CD4-positive, alpha-beta T cell treated with Interleukin-10 for 1 hour (primary cell): ENCODE measurements at regions not wholly inside any gene's neighbourhood (a gene's known extent, or its start where the extent isn't known, plus 50 kb on each side); places are given as distances from the start of the nearest gene placed in this dataset.
A peak's percentile ranks its signal among the peaks of the same experiment; 100 is the strongest.
"Not testable (repeated sequence)": the region's sequence is repeated elsewhere in the genome, so short reads cannot be mapped to it uniquely, and the experiment has no call there.

Source experiments
- DNase-seq: peaks from one replicate; pipeline ENCODE4 v3.0.0-alpha.2; 2020

DNA sequence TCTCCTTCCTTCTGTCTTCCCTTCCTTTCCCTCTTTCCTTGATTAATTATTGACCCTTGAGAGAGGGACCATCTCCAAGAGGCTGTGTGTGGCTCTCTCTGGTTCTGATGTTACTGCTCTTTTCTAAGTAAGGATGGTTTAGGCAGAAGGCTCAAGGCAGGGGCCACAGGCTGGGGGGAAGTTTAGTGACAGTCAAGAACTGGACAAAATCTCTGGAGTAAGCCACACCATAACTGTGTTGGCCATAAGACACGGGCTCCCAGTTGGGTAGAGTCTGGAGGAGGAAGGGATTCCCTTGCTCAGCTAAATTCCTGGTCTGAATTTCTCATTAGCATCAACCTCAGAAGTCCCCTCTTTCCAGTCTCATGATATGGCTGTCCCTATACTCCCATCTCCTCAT lies 74.7 kb downstream of the BUD13 start:
- DNase-seq, result no peak

DNA sequence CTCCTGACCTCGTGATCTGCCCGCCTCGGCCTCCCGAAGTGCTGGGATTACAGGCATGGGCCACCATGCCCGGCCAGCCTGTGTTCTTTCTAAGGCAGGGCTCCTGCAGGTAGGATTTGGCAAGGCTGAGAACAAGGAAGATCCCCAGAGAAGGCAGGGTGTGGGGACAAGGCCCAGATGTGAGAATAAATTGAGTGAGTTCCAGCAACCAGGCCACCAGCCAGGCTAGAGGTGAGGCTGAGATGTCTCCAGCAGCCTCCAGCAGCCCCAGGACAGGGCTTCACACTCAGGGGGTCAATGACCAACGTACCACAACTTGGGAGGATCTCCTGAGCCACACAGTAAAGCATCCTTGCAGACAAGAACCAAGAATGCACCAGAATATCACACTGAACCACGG lies 75.1 kb downstream of the BUD13 start:
- DNase-seq, result no peak

DNA sequence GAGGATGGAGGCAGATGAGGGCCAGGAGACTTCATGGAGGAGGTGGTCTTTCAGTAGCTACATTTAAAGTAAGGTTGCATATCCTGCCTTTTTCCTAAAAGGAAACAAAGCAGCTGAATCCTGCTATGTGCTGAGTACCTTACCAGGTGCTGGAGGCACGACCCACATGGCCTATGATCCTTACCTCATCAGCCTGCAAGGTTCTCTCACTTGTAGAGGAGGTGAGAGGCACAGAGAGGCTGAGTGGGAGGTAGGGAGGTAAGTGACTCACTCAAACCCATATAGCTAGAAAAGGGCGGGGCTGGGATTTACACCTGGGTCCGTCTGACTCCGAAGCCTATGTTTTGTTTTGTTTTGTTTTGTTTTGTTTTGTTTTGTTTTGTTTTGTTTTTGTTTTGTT lies 75.8 kb downstream of the BUD13 start:
- no peak for DNase-seq

DNA sequence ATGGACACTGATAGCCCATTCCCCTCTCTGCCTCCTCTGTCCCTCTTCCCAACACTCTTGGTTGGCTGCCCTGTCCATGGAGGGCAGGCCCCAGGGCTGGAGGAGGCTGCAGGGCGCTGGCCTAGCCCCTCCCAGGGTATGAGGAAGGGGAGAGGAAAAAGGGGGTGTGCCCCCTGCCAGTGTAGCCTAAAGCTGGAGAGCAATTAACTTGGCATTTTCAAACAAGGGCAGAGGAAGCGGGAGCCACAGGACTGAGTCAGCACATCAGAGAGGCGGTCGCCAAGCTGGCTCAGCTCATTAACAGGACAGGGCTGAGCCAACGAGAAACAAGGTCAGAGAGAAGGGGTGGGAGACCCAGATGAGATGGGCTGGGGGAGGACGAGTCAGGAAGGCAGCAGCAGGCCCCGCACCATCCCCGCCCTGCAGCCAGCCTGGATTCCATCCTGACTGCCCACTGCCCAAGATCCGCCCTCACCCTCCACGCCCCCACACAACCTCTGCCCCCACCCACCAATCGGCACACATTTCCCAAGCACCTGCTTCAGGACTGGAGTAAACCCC lies 76.3 kb downstream of the BUD13 start:
- no peak for DNase-seq

DNA sequence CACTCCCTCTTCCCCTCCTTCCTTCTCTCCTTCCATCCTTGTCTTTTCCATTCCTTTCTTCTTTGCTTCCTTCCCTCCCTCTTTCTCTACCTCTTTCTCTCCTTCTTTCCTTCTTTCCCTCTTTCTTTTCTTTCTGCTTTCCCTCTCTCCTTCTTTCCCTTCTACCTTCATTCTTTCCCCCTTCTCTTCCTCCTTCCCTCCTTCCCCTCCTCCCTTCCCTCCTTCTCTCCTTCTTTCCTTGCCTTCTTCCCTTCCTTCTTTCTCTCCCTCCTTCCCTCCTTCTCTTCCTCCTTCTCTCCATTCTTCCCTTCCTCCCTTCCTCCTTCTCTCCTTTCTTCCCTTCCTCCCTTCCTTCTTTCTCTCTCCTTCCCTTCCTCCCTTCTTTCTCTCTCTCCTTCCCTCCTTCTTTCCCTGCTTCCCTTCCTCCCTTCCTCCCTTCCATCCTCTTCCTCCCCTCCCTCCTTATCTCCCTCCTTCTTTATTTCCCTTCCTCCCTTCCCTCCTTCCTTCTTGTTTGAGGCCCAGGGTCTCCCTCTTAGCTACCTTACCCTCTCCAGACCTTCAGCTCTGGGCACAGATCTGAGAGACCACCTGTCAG lies 77.0 kb downstream of the BUD13 start:
- DNase-seq, result no peak

DNA sequence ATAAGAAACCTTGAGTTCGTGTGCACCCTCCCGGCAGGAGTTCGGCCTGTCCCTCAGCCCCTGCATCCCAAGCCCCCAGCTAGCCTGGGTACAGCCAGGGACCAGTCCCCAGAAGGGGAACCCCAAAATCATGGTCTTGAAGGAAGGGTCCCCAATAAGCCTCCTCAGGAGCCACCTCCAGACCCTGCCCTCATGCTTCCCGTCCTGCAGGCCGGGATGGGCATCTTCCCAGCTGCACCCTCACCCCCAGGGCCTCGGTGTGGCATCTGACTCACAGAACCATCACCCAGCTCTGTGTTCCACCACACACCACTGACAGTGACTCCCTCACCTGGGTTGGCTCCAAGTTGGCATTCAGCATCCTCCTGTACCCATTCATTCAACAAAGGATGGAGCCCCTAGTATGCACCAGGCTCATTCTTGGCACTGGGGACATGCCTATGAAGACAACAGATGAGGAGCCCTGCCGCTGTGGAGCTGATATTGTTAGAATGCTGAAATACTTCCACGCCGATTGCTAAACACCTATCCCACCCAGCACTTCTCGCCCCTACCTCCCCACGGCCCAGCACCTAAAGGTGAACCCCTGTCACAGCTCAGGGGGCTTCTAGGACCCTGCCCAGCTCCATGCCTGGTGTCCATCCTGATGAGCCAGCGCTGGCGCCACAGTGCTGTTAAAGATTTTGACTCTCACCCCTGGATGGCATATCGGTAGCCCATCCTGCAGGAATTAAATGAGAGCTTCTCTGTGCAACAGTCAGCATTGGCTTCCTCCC lies 77.8 kb downstream of the BUD13 start:
- no peak for DNase-seq

DNA sequence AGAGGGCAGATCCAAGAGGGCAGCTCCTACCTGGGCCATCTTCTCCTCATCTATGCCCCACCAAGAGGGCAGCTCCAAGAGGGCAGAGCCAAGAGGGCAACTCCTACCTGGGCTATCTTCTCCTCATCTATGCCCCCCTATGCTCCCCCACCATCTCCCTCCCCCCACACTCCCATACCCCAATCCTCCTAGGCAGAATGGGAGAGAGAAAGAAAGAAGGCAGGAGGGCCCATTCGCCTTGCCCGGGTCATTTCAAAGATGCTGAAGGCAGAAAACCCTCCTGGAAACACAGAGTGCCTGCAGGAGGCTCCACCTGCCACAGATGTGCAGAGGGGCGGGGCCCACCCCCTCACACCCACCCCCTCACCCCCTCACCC lies 78.5 kb downstream of the BUD13 start:
- DNase-seq, result no peak

DNA sequence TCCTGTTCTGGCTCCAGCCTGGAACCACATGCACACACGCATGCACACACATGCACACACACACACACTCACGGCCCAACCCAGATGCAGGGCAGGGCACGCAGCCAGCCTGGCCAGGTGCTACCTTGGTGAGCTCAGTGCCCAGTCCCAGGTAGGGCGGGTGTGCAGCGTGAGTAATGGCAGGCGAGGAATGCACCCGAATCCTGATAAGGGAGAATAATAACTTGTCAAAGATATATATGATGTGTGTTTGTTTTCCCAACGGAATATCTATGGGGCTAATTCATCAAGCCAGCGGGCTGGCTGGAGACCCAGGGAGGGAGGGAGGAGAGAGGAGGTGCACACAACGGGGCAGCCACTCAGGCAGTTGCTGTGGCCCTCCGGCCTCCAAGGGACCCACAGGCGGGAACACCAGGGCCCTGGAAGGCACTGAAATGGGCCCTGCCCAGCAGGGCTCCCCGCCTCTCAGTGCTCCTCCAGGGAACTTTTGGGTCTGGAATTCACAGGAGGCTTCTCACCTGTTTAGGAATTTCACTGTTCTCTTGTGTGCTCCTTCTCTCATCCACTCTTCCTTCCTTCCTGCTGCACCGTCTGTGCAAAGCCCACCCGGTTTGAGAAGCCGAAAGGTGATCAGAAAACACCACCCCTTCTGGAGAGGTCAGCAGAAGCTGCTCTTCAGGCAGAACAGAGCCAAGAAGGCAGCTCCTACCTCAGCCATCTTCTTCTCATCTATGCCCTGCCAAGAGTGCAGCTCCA lies 79.0 kb downstream of the BUD13 start:
- DNase-seq, result no peak

DNA sequence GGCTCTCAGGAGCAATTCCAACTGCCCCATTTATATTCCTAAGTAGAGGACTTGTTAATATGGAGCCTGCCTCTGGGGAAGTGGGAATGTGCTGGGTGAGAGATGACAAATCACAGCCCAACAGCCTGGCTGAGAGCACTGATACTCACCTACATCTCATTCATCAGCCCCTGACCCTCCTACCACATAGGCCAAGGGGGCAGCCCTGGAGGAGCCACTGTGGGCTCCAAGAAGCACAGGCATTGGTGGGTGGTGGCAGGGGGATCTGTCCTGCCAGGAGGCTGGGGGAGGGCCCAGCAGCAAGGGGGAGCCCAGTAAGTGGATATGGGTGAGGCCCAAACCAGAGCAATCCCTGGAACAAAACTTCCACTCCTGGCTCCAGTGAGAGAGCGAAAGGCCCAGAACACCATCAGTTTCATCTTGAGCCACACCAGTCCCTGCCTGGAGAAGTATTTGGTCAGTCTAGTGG lies 79.7 kb downstream of the BUD13 start:
- DNase-seq, result no peak

DNA sequence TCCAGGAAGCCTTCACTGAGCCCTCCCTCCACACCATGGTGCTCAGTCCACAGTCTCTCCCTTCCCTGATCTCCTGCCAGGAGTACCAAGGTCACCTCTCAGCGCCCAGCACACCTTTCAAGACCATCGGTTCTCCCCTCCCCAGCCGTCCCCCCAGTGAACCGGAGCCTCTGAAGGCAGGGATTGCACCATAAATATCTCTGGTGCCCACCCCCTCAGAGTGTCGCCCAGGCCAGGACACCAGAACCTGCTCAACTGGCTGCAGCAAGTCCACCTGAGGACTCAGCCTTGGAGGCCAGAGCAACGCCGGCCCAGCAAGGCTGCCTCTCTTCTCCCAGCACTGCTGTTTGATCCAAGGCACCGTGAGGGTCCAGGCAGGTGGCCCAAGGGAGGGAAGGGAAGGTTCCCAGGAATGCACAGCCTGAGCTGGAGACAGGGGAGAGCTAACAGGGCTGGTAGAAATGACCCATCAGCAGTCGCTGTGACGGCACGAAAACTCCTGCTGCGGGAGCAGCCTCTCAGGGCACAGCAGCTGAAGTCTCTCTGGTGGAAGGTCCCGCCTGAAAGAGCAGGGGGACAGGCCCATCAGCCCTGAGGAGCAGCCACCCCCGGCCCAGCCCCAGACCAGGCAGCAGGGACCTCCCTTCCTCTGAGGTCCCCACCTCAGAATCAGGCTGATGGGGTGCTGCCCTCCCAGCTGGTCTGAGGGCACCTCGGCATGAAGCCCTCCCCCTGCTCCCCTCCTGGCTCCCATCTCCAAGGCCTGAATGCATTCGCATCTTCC lies 80.3 kb downstream of the BUD13 start:
- no peak for DNase-seq

DNA sequence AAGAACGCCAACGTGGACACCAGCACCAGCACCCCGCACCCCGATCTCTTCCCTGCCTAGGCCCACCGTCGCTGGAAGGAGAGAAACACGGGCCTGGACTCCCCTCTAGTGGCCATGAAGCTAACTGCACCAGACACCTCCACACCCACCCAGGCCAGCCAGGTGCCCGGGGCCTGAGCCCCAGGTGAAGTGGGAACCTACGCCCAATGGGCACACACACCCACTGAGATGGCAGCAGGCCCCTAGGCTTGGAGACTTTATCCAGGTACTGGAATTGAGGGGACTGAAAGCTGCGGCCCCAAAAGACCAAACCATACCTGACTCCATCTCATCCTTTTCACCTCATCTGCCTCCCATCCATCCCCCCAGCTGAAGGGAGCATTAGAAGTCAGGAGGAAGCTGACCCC lies 81.0 kb downstream of the BUD13 start:
- DNase-seq, result peak; percentile 53

DNA sequence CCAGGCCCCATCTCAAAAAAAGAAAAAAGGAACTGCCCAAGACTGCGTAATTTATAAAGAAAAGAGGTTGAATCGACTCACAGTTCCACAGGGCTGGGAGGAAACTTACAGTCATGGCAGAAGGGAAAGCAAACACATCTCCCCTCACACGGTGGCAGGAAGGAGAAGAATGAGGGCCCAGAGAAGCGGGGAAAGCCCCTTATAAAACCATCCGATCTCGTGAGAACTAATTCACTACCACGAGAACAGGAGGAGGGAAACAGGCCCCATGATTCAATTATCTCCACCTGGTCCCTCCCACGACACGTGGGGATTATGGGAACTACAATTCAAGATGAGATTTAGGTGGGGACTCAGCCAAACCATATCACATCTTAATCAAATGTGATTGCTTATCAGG lies 82.2 kb downstream of the BUD13 start:
- no peak for DNase-seq

DNA sequence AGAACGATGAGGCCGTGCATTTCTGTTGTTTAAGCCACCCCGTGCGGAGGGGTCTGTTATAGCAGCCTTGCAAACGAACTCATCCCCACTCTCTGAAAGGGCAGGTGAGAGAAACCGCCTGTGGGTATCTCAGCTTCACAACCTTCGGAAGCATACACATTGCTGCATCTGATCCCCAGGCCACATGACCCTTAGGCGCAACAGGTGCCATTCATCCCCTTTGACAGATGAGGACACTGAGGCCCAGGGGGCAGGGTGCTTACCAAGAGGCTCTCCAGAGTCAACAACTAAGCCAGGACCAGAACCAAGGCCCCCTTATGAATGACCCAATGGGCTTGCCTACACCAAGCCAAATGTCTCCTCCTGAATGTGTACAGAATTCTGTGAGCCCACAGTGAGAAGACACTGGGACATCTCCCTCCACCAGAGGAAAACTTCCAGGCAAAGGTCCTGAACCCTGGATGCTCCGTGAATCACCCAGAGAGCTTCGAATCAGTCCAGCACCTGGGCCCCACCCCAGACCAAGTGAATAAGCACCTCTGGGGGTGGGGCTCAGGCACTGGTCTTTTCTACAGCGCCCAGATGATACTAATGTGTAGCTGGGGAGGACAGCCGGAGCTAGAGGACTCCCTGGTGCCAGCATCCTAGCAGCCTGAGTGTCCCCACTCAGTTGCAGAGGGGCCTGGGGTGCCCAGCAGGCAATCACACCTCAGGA lies 83.2 kb downstream of the BUD13 start:
- no peak for DNase-seq

DNA sequence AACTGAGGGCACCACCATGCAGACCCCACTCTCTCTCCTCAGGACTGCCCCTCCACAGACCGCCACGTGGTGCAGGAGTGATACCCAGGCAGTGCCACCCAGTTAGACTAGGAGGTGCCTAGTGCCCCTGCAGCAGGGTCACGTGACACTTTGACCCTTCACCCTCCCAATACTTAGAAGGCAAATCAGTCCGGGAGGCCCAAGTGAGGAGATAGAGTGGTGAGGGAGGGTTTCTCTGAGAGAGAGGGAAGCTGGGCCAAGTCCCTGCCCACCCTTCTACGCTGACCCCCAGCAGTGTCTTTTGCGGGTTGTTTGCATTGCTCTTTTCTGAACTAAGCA lies 84.6 kb downstream of the BUD13 start:
- no peak for DNase-seq

DNA sequence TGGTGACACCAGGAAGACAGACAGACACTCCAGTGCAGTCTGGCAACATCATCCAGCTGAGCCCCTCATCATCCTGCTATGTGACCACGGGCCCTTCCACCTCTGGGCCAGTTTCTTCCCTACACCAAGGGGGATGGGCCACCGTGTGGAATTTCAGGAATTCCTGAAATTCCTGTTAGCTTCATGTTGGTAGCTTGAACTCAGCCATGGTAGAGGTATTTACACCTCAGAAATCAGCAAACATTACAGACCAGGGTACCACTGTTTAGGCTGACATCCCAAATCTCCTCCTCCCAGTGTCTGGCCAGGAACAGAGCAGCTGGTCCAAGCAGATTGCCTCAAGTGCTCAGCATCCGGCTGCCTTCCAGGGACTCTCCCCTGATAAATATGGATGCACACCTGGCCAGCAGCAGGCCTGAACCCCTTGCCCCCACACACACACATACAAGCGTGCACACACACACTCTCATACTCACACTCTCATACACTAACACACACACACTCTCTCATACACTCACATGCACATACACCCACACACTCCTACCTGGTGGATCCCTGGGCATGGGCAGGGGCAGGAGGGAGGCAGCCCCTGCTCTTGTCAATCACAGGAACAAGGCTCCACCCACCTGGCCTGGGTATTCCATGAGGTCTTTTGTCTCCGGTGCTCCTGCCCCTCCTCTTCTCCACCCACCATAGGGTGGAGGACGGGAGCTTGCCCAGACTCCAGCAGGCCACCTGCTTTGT lies 85.2 kb downstream of the BUD13 start:
- no peak for DNase-seq

DNA sequence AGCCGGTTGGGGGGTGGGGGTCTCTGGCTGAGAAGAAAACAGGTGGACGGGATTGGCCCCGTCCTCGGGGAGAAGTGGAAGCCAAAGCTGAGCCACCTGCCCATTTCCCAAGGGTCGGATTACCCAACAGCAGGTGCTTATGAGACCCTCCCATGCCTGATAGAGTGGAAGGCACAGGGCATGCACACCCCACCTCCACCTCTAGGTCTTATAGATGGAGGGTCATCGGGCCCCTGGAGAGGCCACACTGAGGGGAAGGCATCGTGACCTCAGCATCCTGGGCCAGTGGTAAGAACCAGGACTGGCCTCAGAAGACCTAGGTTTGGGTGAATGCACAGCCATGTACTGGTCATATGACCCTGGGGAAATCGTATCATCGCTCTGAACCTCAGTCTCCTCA lies 85.9 kb downstream of the BUD13 start:
- no peak for DNase-seq

DNA sequence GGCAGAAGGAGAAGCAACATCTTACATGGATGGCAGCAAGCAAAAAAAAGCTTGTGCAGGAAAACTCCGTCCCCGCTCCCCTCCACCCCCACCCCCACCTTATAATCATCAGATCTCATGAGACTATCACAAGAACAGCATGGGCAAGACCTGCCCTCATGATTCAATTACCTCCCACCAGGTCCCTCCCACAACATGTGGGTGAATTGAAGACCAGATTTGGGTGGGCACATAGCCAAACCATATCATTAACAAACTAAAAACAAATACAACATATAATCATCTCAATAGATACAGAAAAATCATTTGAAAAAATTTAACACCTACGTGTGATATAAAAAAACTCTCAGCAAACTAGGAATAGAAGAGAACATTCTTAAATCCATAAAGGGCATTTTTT lies 88.8 kb downstream of the BUD13 start:
- DNase-seq, result no peak

DNA sequence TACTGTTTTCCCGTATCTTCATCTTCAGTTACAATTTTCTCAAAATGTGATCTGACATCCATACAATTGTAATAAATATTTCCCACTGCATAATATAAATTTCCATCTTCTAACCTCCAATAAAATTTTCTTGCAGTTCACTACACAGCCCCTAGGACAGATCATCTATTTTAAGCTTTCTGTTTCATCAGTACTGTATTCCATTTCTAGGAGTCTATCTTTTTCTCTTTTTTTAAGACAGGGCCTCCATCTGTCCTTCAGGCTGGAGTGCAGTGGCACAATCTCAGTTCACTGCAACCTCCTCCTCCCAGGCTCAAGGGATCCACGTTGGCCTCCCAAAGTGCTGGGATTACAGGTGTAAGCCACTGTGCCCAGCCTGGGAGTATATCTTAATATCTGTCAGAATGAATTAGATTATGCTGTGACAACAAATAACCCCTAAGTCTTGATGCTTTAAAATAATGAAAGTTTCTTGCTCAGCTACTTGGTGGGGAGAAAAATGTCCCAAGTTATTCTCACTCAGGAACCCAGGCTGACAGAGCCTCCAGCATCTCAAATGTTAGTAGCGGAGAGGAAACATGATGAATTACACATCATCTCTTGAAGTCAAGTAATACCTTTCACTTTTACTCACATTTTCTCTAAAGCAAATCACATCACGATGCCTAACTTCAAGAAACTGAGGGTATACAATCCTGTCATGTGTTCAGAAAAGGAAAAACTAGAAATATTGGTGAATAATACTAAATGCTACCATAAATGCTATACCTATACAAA lies 92.2 kb downstream of the BUD13 start:
- DNase-seq, result no peak

DNA sequence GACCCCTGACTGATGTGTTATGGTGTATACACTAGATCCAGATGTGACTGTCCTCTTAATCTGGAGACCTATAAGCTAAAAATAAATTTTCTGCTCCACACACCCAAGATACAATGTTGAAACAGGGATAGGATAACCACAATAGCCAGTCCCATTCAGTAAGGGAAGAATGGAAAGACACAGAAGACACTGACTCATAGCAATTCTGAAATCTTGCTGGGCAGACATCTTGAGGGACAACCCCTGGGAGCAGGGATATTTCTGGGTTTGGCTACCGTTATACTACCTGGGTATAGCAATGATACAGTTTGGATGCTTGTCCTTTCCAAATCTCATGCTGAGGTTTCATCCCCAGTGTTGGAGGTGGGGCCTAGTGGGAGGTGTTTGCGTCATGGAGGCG lies 93.9 kb downstream of the BUD13 start:
- no peak for DNase-seq

DNA sequence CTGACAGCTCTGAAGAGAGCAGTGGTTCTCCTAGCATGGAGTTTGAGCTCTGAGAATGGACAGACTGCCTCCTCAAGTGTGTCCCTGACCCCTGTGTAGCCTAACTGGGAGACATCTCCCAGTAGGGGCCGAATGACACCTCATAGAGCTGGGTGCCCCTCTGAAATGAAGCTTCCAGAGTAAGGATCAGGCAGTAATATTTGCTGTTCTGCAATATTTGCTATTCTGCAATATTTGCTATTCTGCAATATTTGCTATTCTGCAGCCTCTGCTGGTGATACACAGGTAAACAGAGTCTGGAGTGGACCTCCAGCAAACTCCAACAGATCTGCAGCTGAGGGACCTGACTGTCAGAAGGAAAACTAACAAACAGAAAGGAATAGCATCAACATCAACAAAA lies 105.5 kb downstream of the BUD13 start:
- not testable (repeated sequence) for DNase-seq
